CD4-positive, alpha-beta memory T cell (primary cell): ENCODE measurements at regions not wholly inside any gene's neighbourhood (a gene's known extent, or its start where the extent isn't known, plus 50 kb on each side); places are given as distances from the start of the nearest gene placed in this dataset.

Source experiments
- CTCF ChIA-PET: fragments of 350-600 bp; sonication (Branson Sonifier 250); formaldehyde crosslinking; loops from one replicate; lab custom pipeline; 2021; ENCODE audit warnings: inconsistent platforms; ENCODE audit not compliant: partially characterized antibody; lab: Charles Lee
- POLR2A ChIA-PET: fragments of 350-600 bp; sonication (Branson Sonifier 250); formaldehyde crosslinking; loops from one replicate; lab custom pipeline; 2021; ENCODE audit not compliant: partially characterized antibody; lab: Charles Lee
- DNase-seq, 5 donors: peaks; one replicate each; pipeline versions ENCODE4 v3.0.0 to v3.0.0-alpha.2; 2020 to 2022; ENCODE audit warnings: mixed read lengths in 1 of 5
- H3K27ac ChIP-seq: one replicate; pipeline ENCODE4 v1.7.0; 2013; ENCODE audit warnings: low read depth, low read length
- H3K27me3 ChIP-seq: 2 replicates; pipeline ENCODE4 v1.7.0; 2013; ENCODE audit warnings: mild to moderate bottlenecking, low read length, moderate library complexity; ENCODE audit not compliant: insufficient read depth
- H3K36me3 ChIP-seq: 2 replicates; pipeline ENCODE4 v1.7.0; 2013; ENCODE audit warnings: mild to moderate bottlenecking, low read length, moderate library complexity; ENCODE audit not compliant: insufficient read depth
- H3K4me1 ChIP-seq: 2 replicates; pipeline ENCODE4 v1.7.0; 2013; ENCODE audit warnings: mild to moderate bottlenecking, low read length, moderate library complexity; ENCODE audit not compliant: insufficient read depth
- H3K4me3 ChIP-seq, 2 donors: one replicate each; pipeline ENCODE4 v1.7.0; 2013; ENCODE audit warnings: low read length in 2 of 2, mild to moderate bottlenecking in 1 of 2
- H3K9me3 ChIP-seq, 2 donors: one replicate each; pipeline ENCODE4 v1.7.0; 2013; ENCODE audit warnings: low read length in 2 of 2, control low read depth in 1 of 2; ENCODE audit not compliant: control insufficient read depth in 1 of 2
- H3K27ac Mint-ChIP-seq, 7 donors: one replicate each; pipeline ENCODE4 v1.8.0; 2020 to 2021; ENCODE audit warnings: mixed read lengths in 7 of 7, mild to moderate bottlenecking in 6 of 7, inconsistent platforms in 3 of 7, moderate library complexity in 3 of 7
- H3K27me3 Mint-ChIP-seq, 2 donors: one replicate each; pipeline ENCODE4 v1.8.0; 2020 to 2021; ENCODE audit warnings: mixed read lengths in 2 of 2
- H3K36me3 Mint-ChIP-seq, 2 donors: one replicate each; pipeline ENCODE4 v1.8.0; 2020 to 2021; ENCODE audit warnings: mixed read lengths in 2 of 2, inconsistent platforms in 1 of 2, mild to moderate bottlenecking in 1 of 2
- H3K4me1 Mint-ChIP-seq, 4 donors: one replicate each; pipeline ENCODE4 v1.8.0; 2020 to 2021; ENCODE audit warnings: mixed read lengths in 4 of 4, mild to moderate bottlenecking in 1 of 4
- H3K4me3 Mint-ChIP-seq, 8 donors: one replicate each; pipeline ENCODE4 v1.8.0; 2020 to 2021; ENCODE audit warnings: mixed read lengths in 8 of 8, mild to moderate bottlenecking in 7 of 8, moderate library complexity in 6 of 8, inconsistent platforms in 3 of 8
- H3K9me3 Mint-ChIP-seq, 8 donors: one replicate each; pipeline ENCODE4 v1.8.0; 2020 to 2021; ENCODE audit warnings: mixed read lengths in 8 of 8, mild to moderate bottlenecking in 5 of 8, inconsistent platforms in 3 of 8, moderate library complexity in 1 of 8
- intact Hi-C: fragments of 100-400 bp; cut with micrococcal nuclease; formaldehyde crosslinking; loops from one replicate; pipeline ENCODE4 v1.15.1; 2023

DNA sequence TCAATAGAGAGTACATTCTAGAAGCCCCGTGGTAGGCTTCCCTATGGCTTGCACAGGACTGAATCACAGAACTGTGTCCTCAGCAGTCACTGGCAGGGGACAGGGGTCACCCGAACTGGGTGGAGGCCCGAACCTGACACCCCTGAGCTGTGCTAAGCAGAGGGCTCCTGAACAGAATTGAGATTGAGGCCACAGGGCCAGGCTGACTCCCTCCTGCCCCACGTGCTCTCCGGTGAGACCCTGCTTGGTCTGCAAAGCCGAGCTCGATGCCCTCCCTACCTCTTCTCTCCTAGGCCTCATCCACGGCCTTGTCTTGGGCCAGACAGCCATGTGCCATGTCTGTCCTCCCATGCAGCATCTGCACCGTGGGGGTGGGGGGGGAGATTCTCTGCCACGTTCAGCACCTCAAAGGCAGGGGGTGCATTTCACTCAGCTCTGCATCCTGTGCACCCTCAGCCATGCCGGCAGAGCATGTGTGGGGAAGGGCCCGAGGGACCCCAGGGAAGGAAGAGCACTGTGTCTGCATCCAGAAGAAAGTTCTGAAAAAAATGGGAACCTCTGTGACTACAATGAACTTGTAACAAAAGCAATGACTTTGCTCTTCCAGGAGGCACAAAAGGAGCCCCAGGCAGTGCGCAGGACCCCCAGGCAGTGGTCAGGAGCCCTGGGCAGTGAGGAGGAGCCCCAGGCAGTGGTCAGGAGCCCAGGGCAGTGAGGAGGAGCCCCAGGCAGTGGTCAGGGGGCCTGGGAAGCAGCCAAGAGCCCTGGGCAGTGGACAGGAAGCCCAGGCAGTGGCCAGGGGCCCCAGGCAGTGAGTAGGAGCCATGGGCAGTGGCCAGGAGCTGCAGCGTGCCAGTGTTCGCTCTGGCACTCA, 76.7 kb upstream of the SEPTIN5 start:
- intact Hi-C loops: no loop called here
- ChIA-PET POLR2A (no interaction called here), CTCF (interaction anchor here (2.1 kb wide), 1 partner anchor 8 kb away, joined by 7 read pairs; no protein-coding TSS in a partner anchor)
- no peaks in the 10 kb centered on the region for H3K36me3 Mint-ChIP-seq
- H3K27ac Mint-ChIP-seq: no peak overlapping the region
- H3K4me1 Mint-ChIP-seq: no peaks in the 10 kb centered on the region
- Histone ChIP-seq H3K4me1 (no peaks in the 10 kb centered on the region), H3K27me3 (no peaks in the 10 kb centered on the region), H3K36me3 (no peaks in the 10 kb centered on the region), H3K4me3 (no peak overlapping the region), H3K27ac (no peak overlapping the region), H3K9me3 (no peaks in the 10 kb centered on the region)
- DNase-seq: no peak
- H3K9me3 Mint-ChIP-seq: peaks cover 0 to 3% (median 0%) of the 10 kb centered on the region in 8 donors
- no peak overlapping the region for H3K4me3 Mint-ChIP-seq
- peaks cover under 1 to 2% of the 10 kb centered on the region in 2 donors for H3K27me3 Mint-ChIP-seq

DNA sequence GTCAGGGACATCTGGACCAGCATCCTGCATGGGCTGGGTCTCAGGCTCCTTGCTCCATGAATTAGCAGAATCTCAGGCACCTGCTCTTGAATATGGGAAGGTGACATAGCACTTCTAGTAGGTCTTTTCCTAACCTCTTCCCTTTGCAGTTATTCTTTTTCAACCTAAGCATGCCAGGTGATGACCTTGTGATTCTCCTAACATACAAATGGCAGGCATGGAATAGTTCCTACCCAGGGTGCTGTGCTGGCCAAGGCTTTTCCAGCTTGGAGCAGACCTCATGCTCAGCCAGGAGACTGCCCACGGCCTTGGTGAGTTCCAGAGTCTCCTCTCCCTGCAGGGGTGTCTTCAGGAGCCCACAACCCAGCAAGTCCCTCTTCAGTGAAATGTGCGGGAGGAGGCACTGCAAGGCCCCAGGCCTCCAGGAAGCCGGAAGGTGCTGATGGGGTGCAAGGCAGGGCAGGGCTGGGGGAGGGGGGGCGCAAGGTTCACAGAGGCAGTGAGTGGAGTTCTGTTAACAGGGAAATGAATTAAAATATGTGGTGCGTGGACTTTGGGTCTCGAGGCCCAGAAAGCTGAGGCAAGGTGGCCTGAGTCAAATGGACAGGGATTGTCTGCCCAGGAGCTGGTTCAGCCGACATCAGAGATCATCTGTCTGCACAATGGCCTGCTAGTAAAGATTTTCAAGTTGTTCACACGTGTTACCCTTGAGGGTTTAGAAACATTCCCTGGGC, 75.9 kb upstream of the SEPTIN5 start:
- Mint-ChIP-seq H3K27ac (no peak overlapping the region), H3K4me3 (no peak overlapping the region), H3K36me3 (no peaks in the 10 kb centered on the region), H3K27me3 (peaks cover 2 to 6% of the 10 kb centered on the region in 2 donors), H3K4me1 (no peaks in the 10 kb centered on the region), H3K9me3 (peaks cover 0 to 3% (median 0%) of the 10 kb centered on the region in 8 donors)
- POLR2A ChIA-PET: no interaction called here
- H3K4me3 ChIP-seq: no peak overlapping the region
- no peaks in the 10 kb centered on the region for H3K4me1 ChIP-seq
- CTCF ChIA-PET: interaction anchor here (2.1 kb wide), 1 partner anchor 8 kb away, joined by 7 read pairs; no protein-coding TSS in a partner anchor
- intact Hi-C loops: no loop called here
- H3K27ac ChIP-seq: no peak overlapping the region
- no peaks in the 10 kb centered on the region for H3K36me3 ChIP-seq
- H3K27me3 ChIP-seq: no peaks in the 10 kb centered on the region
- H3K9me3 ChIP-seq: no peaks in the 10 kb centered on the region
- no peak for DNase-seq

DNA sequence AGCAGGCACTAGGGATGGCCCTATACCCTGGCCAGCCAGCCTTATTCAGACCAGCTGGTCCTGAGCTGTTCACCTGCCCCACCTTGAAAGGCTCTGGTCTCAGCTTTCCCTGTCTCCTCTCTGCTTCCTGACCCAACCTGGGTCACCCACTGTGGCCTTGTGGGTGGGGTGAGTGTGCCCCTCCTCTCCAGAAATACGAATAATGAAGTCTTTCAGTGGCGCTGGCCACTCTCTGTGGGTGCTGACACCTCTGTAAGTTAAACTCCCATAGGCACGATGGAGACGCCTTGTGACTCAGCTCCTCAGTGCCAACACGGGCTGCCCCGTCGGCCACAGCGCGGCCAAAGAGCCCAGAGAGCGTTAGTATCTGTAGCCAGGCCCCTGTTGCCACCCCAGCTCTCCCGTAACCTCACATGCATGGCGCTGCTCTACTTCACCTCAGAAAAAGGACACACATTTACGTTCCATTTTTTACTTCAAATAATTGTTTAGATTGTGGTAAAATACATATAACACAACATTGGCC, 74.6 kb upstream of the SEPTIN5 start:
- intact Hi-C loops: no loop called here
- Histone ChIP-seq H3K27ac (no peak overlapping the region), H3K4me1 (no peaks in the 10 kb centered on the region), H3K9me3 (no peaks in the 10 kb centered on the region), H3K36me3 (no peaks in the 10 kb centered on the region), H3K27me3 (no peaks in the 10 kb centered on the region), H3K4me3 (no peak overlapping the region)
- no peak for DNase-seq
- peaks cover 3 to 8% of the 10 kb centered on the region in 2 donors for H3K27me3 Mint-ChIP-seq
- H3K9me3 Mint-ChIP-seq: peaks cover 0 to 3% (median 0%) of the 10 kb centered on the region in 8 donors
- POLR2A ChIA-PET: no interaction called here
- H3K4me1 Mint-ChIP-seq: no peaks in the 10 kb centered on the region
- H3K4me3 Mint-ChIP-seq: no peak overlapping the region
- CTCF ChIA-PET: interaction anchor here (1.2 to 2.1 kb wide), 2 partner anchors 10 to 134 kb away, joined by 6 to 7 read pairs; no protein-coding TSS in a partner anchor
- no peaks in the 10 kb centered on the region for H3K36me3 Mint-ChIP-seq
- H3K27ac Mint-ChIP-seq: no peak overlapping the region

DNA sequence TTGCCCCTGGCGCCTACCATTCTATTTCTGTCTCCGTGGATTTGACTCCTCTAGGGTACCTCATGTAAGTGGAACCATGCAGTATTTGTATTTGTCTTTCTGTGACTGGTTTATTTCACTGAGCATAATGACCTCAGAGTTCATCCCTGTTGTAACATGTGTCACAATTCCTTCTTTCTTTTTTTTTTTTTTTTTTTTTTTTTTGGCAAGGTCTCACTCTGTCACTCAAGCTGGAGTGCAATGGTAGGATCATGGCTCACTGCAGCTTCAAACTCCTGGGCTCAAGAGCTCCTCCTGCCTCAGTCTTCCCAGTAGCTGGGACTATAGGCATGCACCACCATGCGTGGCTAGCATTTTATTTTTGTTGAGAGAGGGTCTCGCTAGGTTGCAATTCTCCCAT, 74.0 kb upstream of the SEPTIN5 start:
- no peaks in the 10 kb centered on the region for H3K36me3 Mint-ChIP-seq
- peaks cover 0 to 3% (median 0%) of the 10 kb centered on the region in 8 donors for H3K9me3 Mint-ChIP-seq
- H3K27me3 Mint-ChIP-seq: peaks cover 9 to 14% of the 10 kb centered on the region in 2 donors
- Histone ChIP-seq H3K4me3 (no peak overlapping the region), H3K4me1 (no peaks in the 10 kb centered on the region), H3K9me3 (no peaks in the 10 kb centered on the region), H3K27me3 (no peaks in the 10 kb centered on the region), H3K27ac (no peak overlapping the region), H3K36me3 (no peaks in the 10 kb centered on the region)
- ChIA-PET CTCF (interaction anchor here (1.2 kb wide), 1 partner anchor 135 kb away, joined by 6 read pairs; no protein-coding TSS in a partner anchor), POLR2A (no interaction called here)
- no peaks in the 10 kb centered on the region for H3K4me1 Mint-ChIP-seq
- intact Hi-C loops: no loop called here
- no peak overlapping the region for H3K4me3 Mint-ChIP-seq
- H3K27ac Mint-ChIP-seq: no peak overlapping the region
- no peak for DNase-seq

DNA sequence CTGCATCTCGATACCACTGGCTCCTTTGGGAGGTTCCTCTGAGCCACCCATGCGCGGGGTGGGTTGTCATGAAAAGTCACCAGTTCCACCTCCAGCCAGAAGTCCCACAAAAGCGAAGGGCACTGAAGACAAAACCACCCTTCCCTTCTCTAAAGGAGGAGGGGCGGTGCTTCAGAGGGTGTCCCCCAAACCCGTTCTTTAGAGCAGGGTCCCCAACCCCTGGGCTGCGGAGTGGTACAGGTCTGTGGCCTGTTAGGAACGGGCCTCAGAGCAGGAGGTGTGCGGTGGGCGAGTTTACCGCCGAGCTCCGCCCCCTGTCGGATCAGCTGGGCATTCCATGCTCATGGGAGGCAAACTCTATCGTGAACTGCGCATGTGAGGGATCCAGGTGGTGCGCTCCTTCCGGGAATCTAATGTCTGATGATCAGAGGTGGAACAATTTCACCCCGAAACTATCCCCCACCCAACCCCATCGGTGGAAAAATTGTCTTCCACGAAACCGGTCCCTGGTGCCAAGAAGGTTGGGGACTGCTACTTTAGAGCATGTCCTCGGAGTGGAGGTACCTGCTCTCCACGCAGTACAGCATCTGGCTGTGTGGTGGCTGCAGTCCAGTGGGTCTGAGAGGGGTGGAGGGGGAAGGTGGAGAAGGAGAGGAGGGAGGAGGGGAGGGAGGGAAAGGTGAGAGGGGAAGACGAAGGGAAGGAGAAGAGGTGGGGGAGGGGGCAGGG, 72.9 kb upstream of the SEPTIN5 start:
- POLR2A ChIA-PET: no interaction called here
- H3K4me3 Mint-ChIP-seq: no peak overlapping the region
- Histone ChIP-seq H3K4me3 (no peak overlapping the region), H3K36me3 (no peaks in the 10 kb centered on the region), H3K9me3 (no peaks in the 10 kb centered on the region), H3K27me3 (no peaks in the 10 kb centered on the region), H3K27ac (no peak overlapping the region), H3K4me1 (no peaks in the 10 kb centered on the region)
- intact Hi-C loops: no loop called here
- DNase-seq: no peak
- H3K27me3 Mint-ChIP-seq: peaks cover 14 to 20% of the 10 kb centered on the region in 2 donors
- no peaks in the 10 kb centered on the region for H3K36me3 Mint-ChIP-seq
- peak overlapping the region in 2 of 7 donors; percentile 41 to 42 for H3K27ac Mint-ChIP-seq
- CTCF ChIA-PET: no interaction called here
- no peaks in the 10 kb centered on the region for H3K4me1 Mint-ChIP-seq
- H3K9me3 Mint-ChIP-seq: peaks cover 0 to 6% (median under 1%) of the 10 kb centered on the region in 8 donors

GRCh38 chr22:19641983-19642451, 72.3 kb upstream of the SEPTIN5 start:
- no peak overlapping the region for H3K27ac ChIP-seq
- POLR2A ChIA-PET: no interaction called here
- H3K4me3 Mint-ChIP-seq: no peak overlapping the region
- H3K27me3 Mint-ChIP-seq: peaks cover 14 to 24% of the 10 kb centered on the region in 2 donors
- no peak overlapping the region for H3K27ac Mint-ChIP-seq
- H3K9me3 ChIP-seq: no peaks in the 10 kb centered on the region
- no peaks in the 10 kb centered on the region for H3K4me1 Mint-ChIP-seq
- DNase-seq: no peak
- H3K27me3 ChIP-seq: no peaks in the 10 kb centered on the region
- intact Hi-C loops: no loop called here
- peaks cover 0 to 2% of the 10 kb centered on the region in 2 donors for H3K36me3 Mint-ChIP-seq
- H3K9me3 Mint-ChIP-seq: peaks cover 0 to 12% (median 6%) of the 10 kb centered on the region in 8 donors
- no peaks in the 10 kb centered on the region for H3K4me1 ChIP-seq
- no peaks in the 10 kb centered on the region for H3K36me3 ChIP-seq
- no peak overlapping the region for H3K4me3 ChIP-seq
- CTCF ChIA-PET: no interaction called here
